ENCODE measurements at regions not wholly inside any gene's neighbourhood (a gene's known extent, or its start where the extent isn't known, plus 50 kb on each side); places are given as distances from the start of the nearest gene placed in this dataset.
A peak's percentile ranks its signal among the peaks of the same experiment; 100 is the strongest.

DNA sequence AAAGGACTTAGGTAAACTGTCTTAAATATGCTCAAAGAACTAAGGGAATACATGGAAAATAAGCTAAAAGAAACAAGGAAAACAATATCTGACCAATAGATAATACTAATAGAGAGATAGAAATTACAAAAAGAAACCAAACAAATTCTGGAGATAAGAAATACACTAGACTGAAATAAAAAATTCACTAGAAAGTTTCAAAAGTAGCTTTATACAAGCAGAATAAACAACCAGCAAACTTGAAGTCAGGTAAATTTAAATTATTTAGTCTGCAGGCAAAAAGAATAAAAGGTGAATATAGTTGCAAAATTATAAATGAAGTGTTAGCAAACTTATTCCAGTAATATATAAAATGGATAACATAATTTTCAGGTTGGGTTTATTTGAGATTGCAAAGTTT, 760.9 kb upstream of the INTU start:
- Histone ChIP-seq H3K27ac (ENCODE audit: low read depth, low read length) (no peak overlapping the region), H3K4me3 (ENCODE audit: low read length) (no peak overlapping the region), H3K36me3 (ENCODE audit: insufficient read depth, low read length) (no peaks in the 10 kb centered on the region), H3K4me1 (ENCODE audit: insufficient read depth, low read length) (no peaks in the 10 kb centered on the region), H3K9me3 (ENCODE audit: low read length) (no peaks in the 10 kb centered on the region), H3K27me3 (ENCODE audit: insufficient read depth, low read length, poor library complexity, severe bottlenecking) (no peaks in the 10 kb centered on the region)
- no peak for DNase-seq
- POLR2A ChIA-PET = no interaction called here
- Mint-ChIP-seq H3K36me3 (no peaks in the 10 kb centered on the region), H3K4me3 (no peak overlapping the region), H3K27me3 (peaks cover 0 to 1% of the 10 kb centered on the region in 2 donors), H3K4me1 (no peaks in the 10 kb centered on the region), H3K27ac (no peak overlapping the region), H3K9me3 (peaks cover 10 to 38% (median 18%) of the 10 kb centered on the region in 5 donors)
- CTCF ChIA-PET = no interaction called here

DNA sequence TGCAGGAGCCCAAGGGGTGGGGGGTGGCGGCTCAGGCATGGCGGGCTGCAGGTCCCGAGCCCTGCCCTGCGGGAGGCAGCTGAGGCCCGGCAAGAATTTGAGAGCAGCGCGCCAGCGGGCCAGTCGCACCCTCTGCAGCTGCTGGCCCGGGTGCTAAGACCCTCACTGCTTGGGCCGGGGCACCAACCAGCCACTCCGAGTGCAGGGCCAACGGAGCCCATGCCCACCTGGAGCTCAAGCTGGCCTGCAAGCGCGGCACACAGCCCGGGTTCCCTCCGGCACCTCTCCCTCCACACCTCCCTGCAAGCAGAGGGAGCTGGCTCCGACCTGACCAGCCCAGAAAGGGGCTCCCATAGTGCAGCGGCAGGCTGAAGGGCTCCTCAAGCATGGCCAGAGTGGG, 758.2 kb upstream of the INTU start:
- POLR2A ChIA-PET = no interaction called here
- CTCF ChIA-PET = no interaction called here
- H3K4me1 Mint-ChIP-seq = no peaks in the 10 kb centered on the region

DNA sequence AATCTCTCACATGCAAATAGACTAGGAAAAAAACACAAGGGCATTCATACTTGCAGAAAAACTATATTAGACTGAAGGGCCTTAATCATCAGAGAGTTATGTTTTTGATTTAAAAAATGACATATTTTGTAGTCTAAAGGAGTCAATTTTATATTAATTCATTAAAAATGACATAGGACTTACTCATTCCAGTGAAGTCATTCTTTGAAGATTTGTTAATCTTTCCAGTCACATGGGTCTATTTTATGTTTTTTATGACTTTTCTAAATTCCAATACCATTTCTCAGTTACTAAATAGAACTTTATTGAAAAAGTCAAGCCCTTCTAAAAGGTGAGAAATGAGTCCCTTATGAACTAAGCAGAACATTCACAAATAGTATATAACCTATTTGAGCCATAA, 743.8 kb upstream of the INTU start:
- H3K27me3 Mint-ChIP-seq = no peaks in the 10 kb centered on the region
- Histone ChIP-seq H3K4me3 (ENCODE audit: low read length) (no peak overlapping the region), H3K4me1 (ENCODE audit: insufficient read depth, low read length) (no peaks in the 10 kb centered on the region), H3K9me3 (ENCODE audit: low read length) (peaks cover 6% of the 10 kb centered on the region), H3K27me3 (ENCODE audit: insufficient read depth, low read length, poor library complexity, severe bottlenecking) (no peaks in the 10 kb centered on the region), H3K36me3 (ENCODE audit: insufficient read depth, low read length) (no peaks in the 10 kb centered on the region), H3K27ac (ENCODE audit: low read depth, low read length) (no peak overlapping the region)
- DNase-seq = no peak
- H3K36me3 Mint-ChIP-seq = no peaks in the 10 kb centered on the region
- H3K27ac Mint-ChIP-seq = no peak overlapping the region
- H3K4me1 Mint-ChIP-seq = no peaks in the 10 kb centered on the region
- H3K4me3 Mint-ChIP-seq = no peak overlapping the region
- POLR2A ChIA-PET = no interaction called here
- peaks cover 0 to 18% (median 5%) of the 10 kb centered on the region in 5 donors for H3K9me3 Mint-ChIP-seq
- CTCF ChIA-PET = no interaction called here

More for the DNA sequence above, 758.2 kb upstream of the INTU start:
- Histone ChIP-seq H3K4me1 (ENCODE audit: insufficient read depth, low read length) (no peaks in the 10 kb centered on the region), H3K9me3 (ENCODE audit: low read length) (no peaks in the 10 kb centered on the region), H3K4me3 (ENCODE audit: low read length) (no peak overlapping the region), H3K27me3 (ENCODE audit: insufficient read depth, low read length, poor library complexity, severe bottlenecking) (no peaks in the 10 kb centered on the region), H3K36me3 (ENCODE audit: insufficient read depth, low read length) (no peaks in the 10 kb centered on the region), H3K27ac (ENCODE audit: low read depth, low read length) (no peak overlapping the region)
- peak in 1 of 5 donors; percentile 30 for DNase-seq
- H3K27me3 Mint-ChIP-seq = peaks cover 0 to 1% of the 10 kb centered on the region in 2 donors
- H3K9me3 Mint-ChIP-seq = peaks cover 11 to 49% (median 19%) of the 10 kb centered on the region in 5 donors
- no peak overlapping the region for H3K4me3 Mint-ChIP-seq
- no peak overlapping the region for H3K27ac Mint-ChIP-seq
- no peaks in the 10 kb centered on the region for H3K36me3 Mint-ChIP-seq

DNA sequence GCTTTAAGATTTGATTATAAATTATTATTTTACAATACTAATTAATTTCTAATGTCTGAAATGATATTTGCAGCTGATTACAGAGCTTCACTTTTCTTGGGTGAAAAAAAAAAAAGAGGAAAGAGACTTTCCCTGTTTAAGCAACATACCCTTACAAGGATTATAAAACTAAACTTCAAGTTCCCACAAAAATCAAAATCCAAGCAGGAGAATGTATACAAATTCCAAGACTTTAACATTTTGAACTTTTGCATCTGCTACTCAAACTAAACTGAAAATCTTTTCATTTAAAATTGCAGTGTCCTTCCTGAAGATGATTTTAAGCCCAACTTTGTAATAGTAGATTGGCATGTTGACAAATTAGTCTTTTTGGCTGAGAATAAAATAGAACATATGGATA, 742.4 kb upstream of the INTU start:
- no peak overlapping the region for H3K4me3 Mint-ChIP-seq
- Histone ChIP-seq H3K4me3 (ENCODE audit: low read length) (no peak overlapping the region), H3K27me3 (ENCODE audit: insufficient read depth, low read length, poor library complexity, severe bottlenecking) (no peaks in the 10 kb centered on the region), H3K4me1 (ENCODE audit: insufficient read depth, low read length) (no peaks in the 10 kb centered on the region), H3K9me3 (ENCODE audit: low read length) (peaks cover 6% of the 10 kb centered on the region), H3K27ac (ENCODE audit: low read depth, low read length) (no peak overlapping the region), H3K36me3 (ENCODE audit: insufficient read depth, low read length) (no peaks in the 10 kb centered on the region)
- H3K4me1 Mint-ChIP-seq = no peaks in the 10 kb centered on the region
- CTCF ChIA-PET = no interaction called here
- POLR2A ChIA-PET = no interaction called here
- H3K27me3 Mint-ChIP-seq = no peaks in the 10 kb centered on the region
- no peak for DNase-seq
- no peaks in the 10 kb centered on the region for H3K36me3 Mint-ChIP-seq
- H3K9me3 Mint-ChIP-seq = peaks cover 0 to 18% (median 10%) of the 10 kb centered on the region in 5 donors
- H3K27ac Mint-ChIP-seq = no peak overlapping the region

DNA sequence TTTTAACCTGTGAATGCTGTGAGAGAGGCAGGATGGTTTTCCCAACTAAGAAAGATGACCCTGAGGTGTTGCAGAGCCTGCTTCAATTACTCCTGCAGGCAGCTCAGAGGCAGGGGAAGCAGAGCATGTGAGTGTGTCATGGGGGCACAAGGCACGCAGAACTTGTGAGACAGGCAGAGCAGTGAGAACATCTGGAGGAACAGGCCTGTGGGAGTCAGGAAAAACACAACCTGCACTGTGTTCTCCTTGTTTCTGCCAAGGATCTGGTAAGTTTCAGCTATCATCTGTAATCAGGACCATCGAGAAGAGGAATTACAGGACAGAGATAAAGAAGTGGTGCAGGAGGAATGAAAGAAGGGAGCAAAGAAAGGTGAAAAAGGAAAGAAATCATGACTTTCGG, 741.8 kb upstream of the INTU start:
- H3K27me3 Mint-ChIP-seq = no peaks in the 10 kb centered on the region
- Histone ChIP-seq H3K4me3 (ENCODE audit: low read length) (no peak overlapping the region), H3K27ac (ENCODE audit: low read depth, low read length) (no peak overlapping the region), H3K4me1 (ENCODE audit: insufficient read depth, low read length) (no peaks in the 10 kb centered on the region), H3K27me3 (ENCODE audit: insufficient read depth, low read length, poor library complexity, severe bottlenecking) (no peaks in the 10 kb centered on the region), H3K36me3 (ENCODE audit: insufficient read depth, low read length) (no peaks in the 10 kb centered on the region), H3K9me3 (ENCODE audit: low read length) (peaks cover 6% of the 10 kb centered on the region)
- H3K27ac Mint-ChIP-seq = no peak overlapping the region
- DNase-seq = no peak
- H3K9me3 Mint-ChIP-seq = peaks cover 0 to 18% (median 10%) of the 10 kb centered on the region in 5 donors
- H3K4me3 Mint-ChIP-seq = peak overlapping the region in 1 of 7 donors; percentile 8
- CTCF ChIA-PET = no interaction called here
- POLR2A ChIA-PET = no interaction called here
- no peaks in the 10 kb centered on the region for H3K4me1 Mint-ChIP-seq
- H3K36me3 Mint-ChIP-seq = no peaks in the 10 kb centered on the region

DNA sequence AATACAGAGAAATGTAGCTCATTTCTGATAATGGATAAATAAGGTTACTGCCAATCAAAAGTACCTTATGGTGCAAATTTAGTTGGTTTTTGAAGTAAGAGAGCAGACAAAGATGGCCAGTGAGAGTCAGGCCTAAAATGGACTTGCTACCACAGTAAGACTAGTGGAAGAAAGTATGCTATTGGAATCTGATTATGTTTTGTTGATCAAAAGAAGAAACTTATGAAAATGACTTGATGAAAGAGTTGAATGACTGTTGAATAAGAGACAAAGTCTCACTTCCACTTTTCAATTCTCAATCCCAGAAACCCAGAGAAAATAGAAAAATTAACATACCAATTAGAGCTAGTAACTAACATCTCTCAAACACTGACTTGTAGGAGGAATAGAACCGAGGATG, 737.8 kb upstream of the INTU start:
- Mint-ChIP-seq H3K9me3 (peaks cover 3 to 17% (median 17%) of the 10 kb centered on the region in 5 donors), H3K27me3 (no peaks in the 10 kb centered on the region), H3K36me3 (no peaks in the 10 kb centered on the region), H3K4me1 (no peaks in the 10 kb centered on the region), H3K4me3 (no peak overlapping the region), H3K27ac (no peak overlapping the region)
- ChIA-PET CTCF (no interaction called here), POLR2A (no interaction called here)
- no peaks in the 10 kb centered on the region for H3K4me1 ChIP-seq (ENCODE audit: insufficient read depth, low read length)
- no peak overlapping the region for H3K27ac ChIP-seq (ENCODE audit: low read depth, low read length)
- peaks cover 6% of the 10 kb centered on the region for H3K9me3 ChIP-seq (ENCODE audit: low read length)
- H3K27me3 ChIP-seq (ENCODE audit: insufficient read depth, low read length, poor library complexity, severe bottlenecking) = no peaks in the 10 kb centered on the region
- H3K36me3 ChIP-seq (ENCODE audit: insufficient read depth, low read length) = no peaks in the 10 kb centered on the region
- DNase-seq = no peak
- no peak overlapping the region for H3K4me3 ChIP-seq (ENCODE audit: low read length)

DNA sequence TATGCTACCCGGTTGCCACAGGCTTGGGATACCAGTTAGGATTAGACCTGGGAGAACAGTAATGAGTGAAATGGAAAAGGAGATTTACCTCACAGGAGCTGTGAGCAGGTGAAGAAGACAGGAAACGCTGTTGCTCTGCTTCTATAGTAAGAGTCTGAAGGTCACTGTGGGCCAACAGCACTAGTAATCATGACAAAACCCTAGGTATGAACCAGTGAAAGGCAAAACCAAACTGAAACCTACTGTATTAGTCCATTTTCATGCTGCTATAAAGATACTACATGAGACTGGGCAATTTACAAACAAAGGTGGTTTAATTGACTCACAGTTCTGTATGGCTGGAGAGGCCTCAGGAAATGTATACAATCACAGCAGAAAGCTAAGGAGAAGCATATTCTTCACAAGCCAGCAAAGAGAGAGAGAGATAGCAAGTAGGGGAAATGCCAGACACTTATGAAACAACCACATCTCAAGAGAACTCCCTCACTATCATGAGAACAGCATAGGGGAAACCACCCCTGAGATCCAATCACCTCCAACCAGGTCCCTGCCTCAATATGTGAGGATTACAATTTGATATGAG, 736.7 kb upstream of the INTU start:
- no peaks in the 10 kb centered on the region for H3K4me1 ChIP-seq (ENCODE audit: insufficient read depth, low read length)
- POLR2A ChIA-PET = no interaction called here
- Mint-ChIP-seq H3K27me3 (no peaks in the 10 kb centered on the region), H3K36me3 (no peaks in the 10 kb centered on the region), H3K4me1 (no peaks in the 10 kb centered on the region), H3K9me3 (peaks cover 3 to 23% (median 19%) of the 10 kb centered on the region in 5 donors), H3K4me3 (no peak overlapping the region), H3K27ac (no peak overlapping the region)
- DNase-seq = no peak
- no peaks in the 10 kb centered on the region for H3K27me3 ChIP-seq (ENCODE audit: insufficient read depth, low read length, poor library complexity, severe bottlenecking)
- H3K36me3 ChIP-seq (ENCODE audit: insufficient read depth, low read length) = no peaks in the 10 kb centered on the region
- no peak overlapping the region for H3K4me3 ChIP-seq (ENCODE audit: low read length)
- peaks cover 6% of the 10 kb centered on the region for H3K9me3 ChIP-seq (ENCODE audit: low read length)
- CTCF ChIA-PET = no interaction called here
- no peak overlapping the region for H3K27ac ChIP-seq (ENCODE audit: low read depth, low read length)

DNA sequence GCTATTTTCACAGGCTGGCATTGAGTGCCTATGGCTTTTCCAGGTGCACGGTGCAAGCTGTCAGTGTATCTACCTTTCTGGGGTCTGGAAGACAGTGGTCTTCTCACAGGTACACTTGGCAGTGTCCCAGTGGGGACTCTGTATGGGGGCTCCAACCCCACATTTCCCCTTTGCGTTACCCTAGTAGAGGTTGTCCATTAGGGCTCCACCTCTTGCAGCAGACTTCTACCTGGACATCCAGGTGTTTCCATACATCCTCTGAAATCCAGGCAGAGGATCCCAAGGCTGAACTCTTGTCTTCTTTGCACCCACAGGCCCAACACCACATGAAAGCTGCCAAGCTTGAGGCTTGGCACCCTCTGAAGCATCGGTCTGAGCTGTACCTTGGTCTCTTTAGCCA, 735.7 kb upstream of the INTU start:
- no peaks in the 10 kb centered on the region for H3K36me3 Mint-ChIP-seq
- POLR2A ChIA-PET = no interaction called here

DNA sequence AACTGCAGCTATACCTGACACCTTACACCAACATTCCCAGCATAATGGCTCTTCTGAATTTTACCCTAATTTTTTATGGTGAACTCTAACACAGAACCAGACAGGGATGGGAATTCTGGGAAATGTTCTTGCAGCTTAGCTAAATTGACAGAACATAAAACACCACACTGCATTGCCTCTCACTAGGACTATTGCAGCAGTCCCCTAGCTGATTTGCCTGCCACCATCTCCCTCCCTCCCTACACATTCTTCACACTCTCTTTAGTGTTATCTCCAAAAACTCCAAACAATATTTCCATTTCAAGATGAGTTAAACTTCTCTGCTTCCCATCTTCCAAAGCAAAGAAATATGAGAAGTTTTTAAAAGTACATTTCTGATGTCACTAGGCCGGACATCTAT, 733.9 kb upstream of the INTU start:
- no peaks in the 10 kb centered on the region for H3K27me3 Mint-ChIP-seq
- Histone ChIP-seq H3K36me3 (ENCODE audit: insufficient read depth, low read length) (no peaks in the 10 kb centered on the region), H3K4me3 (ENCODE audit: low read length) (no peak overlapping the region), H3K27ac (ENCODE audit: low read depth, low read length) (no peak overlapping the region), H3K9me3 (ENCODE audit: low read length) (no peaks in the 10 kb centered on the region), H3K4me1 (ENCODE audit: insufficient read depth, low read length) (no peaks in the 10 kb centered on the region), H3K27me3 (ENCODE audit: insufficient read depth, low read length, poor library complexity, severe bottlenecking) (no peaks in the 10 kb centered on the region)
- no peak overlapping the region for H3K27ac Mint-ChIP-seq
- H3K4me1 Mint-ChIP-seq = no peaks in the 10 kb centered on the region
- ChIA-PET CTCF (no interaction called here), POLR2A (no interaction called here)
- no peak overlapping the region for H3K4me3 Mint-ChIP-seq
- H3K36me3 Mint-ChIP-seq = no peaks in the 10 kb centered on the region
- DNase-seq = no peak
- peaks cover 3 to 24% (median 17%) of the 10 kb centered on the region in 5 donors for H3K9me3 Mint-ChIP-seq

More for the DNA sequence above, 735.7 kb upstream of the INTU start:
- Histone ChIP-seq H3K27ac (ENCODE audit: low read depth, low read length) (no peak overlapping the region), H3K4me3 (ENCODE audit: low read length) (no peak overlapping the region), H3K9me3 (ENCODE audit: low read length) (peaks cover 6% of the 10 kb centered on the region), H3K4me1 (ENCODE audit: insufficient read depth, low read length) (no peaks in the 10 kb centered on the region), H3K27me3 (ENCODE audit: insufficient read depth, low read length, poor library complexity, severe bottlenecking) (no peaks in the 10 kb centered on the region), H3K36me3 (ENCODE audit: insufficient read depth, low read length) (no peaks in the 10 kb centered on the region)
- Mint-ChIP-seq H3K9me3 (peaks cover 3 to 26% (median 17%) of the 10 kb centered on the region in 5 donors), H3K4me3 (no peak overlapping the region), H3K27ac (no peak overlapping the region), H3K27me3 (no peaks in the 10 kb centered on the region), H3K4me1 (no peaks in the 10 kb centered on the region)
- CTCF ChIA-PET = no interaction called here
- DNase-seq = no peak
